ENCODE measurements at regions not wholly inside any gene's neighbourhood (a gene's known extent, or its start where the extent isn't known, plus 50 kb on each side); places are given as distances from the start of the nearest gene placed in this dataset.

DNA sequence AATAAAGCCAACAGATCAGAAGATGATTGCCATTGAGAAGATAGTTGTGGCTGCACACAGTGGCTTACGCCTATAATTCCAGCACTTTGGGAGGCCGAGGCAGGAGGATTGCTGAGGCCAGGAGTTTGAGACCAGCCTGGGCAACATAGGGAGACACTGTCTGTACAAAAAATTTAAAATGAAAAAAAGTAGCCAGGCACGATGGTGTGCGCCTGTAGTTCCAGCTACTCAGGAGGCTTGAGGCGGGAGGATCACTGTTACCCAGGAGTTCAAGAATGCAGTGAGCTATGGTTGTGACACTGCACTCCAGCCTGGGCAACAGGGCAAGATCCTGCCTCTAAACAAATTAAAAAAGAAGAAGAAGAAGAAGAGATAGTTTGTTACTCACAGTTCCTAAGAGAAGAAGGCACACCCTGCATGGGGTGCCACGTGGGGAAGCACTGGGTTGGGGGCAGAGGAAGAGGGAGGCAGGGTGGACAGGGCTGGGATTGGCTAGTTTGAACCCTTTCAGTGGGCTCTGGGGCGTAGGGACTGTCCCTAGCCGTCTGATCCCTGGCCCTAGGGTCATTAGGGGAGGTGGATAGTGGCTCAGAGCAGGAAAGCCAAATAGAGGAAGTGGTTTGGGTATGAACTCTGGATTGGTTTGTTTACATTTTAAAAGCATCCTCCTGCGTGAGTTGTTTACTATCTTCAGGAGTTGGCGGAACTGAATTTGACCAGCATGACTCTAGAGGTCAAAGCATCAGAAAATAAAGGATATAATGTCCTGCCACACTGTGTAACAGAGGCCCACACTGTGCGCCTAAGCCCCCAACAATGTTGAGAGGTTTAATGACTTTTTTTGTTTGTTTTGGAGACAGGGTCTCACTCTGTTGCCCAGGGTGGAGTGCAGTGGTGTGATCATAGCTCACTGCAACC is 60.5 kb upstream of the MEDAG start:
- TF ChIP-seq POLR2AphosphoS5 (IDR thresholded peaks at IDR 0.05) (no peak), POLR2A (IDR thresholded peaks at IDR 0.05) (no peak)

All from gastroesophageal sphincter (tissue), 2 donors.